GM18520 (cell line): ENCODE measurements at regions not wholly inside any gene's neighbourhood (a gene's known extent, or its start where the extent isn't known, plus 50 kb on each side); places are given as distances from the start of the nearest gene placed in this dataset.

Source experiments
- ATAC-seq: cut with Tn5 transposase; IDR thresholded peaks from one replicate; pipeline ENCODE4 v1.9.1; 2021; ENCODE audit not compliant: unreplicated experiment

DNA sequence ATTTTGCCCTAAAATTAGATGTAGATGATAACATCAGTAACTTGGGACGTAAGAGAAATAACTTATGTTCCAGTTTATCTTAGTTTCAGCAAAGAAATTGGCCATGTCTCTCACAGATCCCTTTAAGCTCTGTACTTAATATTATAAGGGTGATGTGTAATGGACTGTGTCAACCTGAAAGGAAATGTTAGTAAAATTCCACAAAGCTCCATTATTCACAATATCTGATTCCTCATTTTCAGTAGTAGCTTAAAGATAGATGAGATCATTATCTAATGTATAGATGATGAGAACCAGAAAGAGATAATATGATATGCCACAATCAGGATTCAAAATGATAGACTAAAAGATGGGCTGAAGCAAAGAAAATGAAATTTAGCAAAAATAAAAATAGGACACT lies 316.8 kb upstream of the CHRM2 start:
- ATAC-seq: no peak

- ATAC-seq: no peak
Measured at GRCh38 chr7:136549756-136550155, 318.7 kb upstream of the CHRM2 start.

GRCh38 chr7:136533732-136534131 lies 334.7 kb upstream of the CHRM2 start:
- no peak for ATAC-seq

GRCh38 chr7:136530831-136531230 lies 337.6 kb upstream of the CHRM2 start:
- no peak for ATAC-seq

GRCh38 chr7:136528329-136528728 lies 340.1 kb upstream of the CHRM2 start:
- no peak for ATAC-seq

- ATAC-seq: no peak
Measured at GRCh38 chr7:136527554-136527953, 340.9 kb upstream of the CHRM2 start.

- ATAC-seq: no peak
Measured at GRCh38 chr7:136526408-136527105, 341.9 kb upstream of the CHRM2 start.

GRCh38 chr7:136523571-136523970 lies 344.9 kb upstream of the CHRM2 start:
- ATAC-seq: no peak

- ATAC-seq: no peak
Measured at GRCh38 chr7:136517971-136518370, 350.5 kb upstream of the CHRM2 start.

- no peak for ATAC-seq
Measured at GRCh38 chr7:136514776-136515175, 353.7 kb upstream of the CHRM2 start.

DNA sequence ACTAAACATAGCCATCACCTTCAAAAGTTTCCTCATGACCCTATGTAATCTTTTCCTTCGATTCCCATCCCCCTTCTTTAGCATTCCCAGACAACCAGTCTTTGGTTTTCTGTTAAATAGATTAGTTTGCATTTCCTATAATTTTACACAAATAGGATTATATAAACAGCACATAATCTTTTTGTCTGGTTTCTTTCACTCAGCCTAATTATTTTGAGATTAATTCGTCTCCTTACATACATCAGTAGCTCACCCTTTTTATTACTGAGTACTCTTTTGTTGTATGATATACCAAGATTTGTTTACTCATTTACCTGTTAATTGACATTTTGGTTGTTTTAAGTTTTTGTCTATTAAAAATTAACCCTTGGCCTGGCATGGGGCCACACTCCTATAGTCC lies 354.7 kb upstream of the CHRM2 start:
- no peak for ATAC-seq

GRCh38 chr7:136509466-136509865 lies 359.0 kb upstream of the CHRM2 start:
- ATAC-seq: no peak

GRCh38 chr7:136502162-136502561 lies 366.3 kb upstream of the CHRM2 start:
- no peak for ATAC-seq

GRCh38 chr7:136501151-136501550 lies 367.3 kb upstream of the CHRM2 start:
- no peak for ATAC-seq

DNA sequence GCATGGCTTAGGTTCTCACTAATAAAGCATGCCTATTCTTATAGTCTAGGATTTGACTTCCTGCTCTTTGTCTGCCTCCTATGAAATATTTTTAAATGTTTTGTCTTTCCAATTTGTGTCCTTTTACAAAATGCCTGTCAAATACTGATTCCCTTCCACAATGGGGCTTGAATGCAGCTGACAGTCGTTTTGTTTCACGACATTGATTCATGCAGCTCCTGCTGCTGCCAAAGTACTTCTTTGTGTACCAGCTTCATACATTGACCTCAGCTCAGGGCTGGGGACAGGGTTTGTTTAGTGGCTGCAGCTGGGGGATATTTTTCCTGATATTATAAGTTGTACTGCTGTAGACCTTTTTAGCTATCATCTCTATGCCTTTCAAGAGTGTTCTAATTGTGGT lies 371.9 kb upstream of the CHRM2 start:
- ATAC-seq: no peak

DNA sequence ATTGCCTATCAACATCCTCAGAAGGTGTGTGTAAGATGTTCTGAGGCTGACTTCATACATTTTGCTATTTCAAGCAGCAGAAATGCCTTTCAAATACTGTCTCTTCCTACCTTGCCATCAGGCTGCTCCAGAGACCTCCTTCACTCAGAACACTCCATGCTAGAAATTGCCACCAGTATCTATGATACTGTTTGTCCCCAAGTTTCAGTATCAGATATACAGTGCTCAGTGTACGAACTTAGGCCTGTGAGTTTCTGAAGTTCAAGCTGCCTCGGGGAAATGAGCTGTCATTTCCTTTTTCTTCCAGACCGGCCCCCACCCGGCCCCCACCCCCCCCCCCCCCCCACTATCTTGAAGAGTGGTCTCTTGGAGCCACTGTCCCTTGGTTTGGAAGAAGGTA lies 373.4 kb upstream of the CHRM2 start:
- no peak for ATAC-seq

DNA sequence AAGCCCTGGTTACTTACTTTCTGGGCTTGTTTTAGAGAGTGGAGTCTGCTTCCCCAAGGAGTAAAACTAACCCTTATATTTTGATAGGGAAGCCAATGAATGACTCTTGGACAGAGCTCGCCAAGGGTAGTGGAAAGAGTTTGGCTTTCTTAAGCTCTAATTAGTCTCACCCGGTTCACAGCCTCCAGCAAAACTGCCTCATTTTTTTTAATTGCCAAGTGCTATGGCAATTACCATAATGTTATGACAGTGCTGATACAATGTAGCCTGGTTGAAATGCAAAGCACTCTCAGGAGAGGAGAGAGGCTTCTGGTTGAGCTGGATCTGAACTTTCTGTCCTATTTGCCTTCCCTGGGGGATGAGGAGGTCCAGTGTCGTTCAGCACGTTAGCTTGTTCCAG lies 376.1 kb upstream of the CHRM2 start:
- no peak for ATAC-seq

DNA sequence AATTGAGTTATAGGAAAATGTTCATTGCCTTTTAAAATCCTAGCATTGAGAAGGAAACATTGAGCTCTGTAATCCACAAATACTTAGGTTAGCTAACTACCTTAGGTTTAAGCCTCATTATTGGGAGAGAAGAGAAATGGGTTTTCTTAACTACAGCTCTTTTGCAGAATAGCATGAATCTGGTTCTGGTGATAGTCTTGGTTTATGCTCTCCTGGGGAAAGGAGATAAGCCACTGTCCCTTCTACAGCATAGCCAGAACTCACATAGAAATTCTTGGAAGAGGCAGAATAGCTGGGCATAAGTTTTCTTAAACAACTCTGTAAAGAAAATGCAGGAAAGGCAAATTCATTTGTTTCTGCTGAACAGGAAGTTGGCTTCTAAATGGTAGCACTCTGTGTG lies 378.6 kb upstream of the CHRM2 start:
- ATAC-seq: no peak

DNA sequence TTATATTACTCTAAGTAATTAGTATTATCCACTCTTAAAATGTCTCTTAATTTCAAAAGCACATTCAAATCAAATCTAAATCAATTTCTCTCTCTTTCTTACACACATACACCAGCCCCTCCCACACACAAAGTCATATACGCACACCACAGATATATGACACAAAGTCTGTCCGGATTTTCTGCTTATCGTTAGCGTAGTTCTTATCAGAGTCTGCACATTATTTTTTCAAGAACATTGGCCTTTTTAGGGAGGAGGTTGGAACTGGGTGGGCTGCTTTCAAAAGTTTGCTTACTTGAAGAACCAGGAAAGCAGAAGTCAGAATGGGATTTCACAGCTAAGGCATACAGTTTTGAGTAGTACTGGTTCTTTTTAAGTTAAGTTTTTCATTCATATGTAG lies 387.6 kb upstream of the CHRM2 start:
- ATAC-seq: no peak

GRCh38 chr7:136479922-136480321 lies 388.5 kb upstream of the CHRM2 start:
- no peak for ATAC-seq

- no peak for ATAC-seq
Measured at GRCh38 chr7:136470179-136470578, 398.3 kb upstream of the CHRM2 start.

DNA sequence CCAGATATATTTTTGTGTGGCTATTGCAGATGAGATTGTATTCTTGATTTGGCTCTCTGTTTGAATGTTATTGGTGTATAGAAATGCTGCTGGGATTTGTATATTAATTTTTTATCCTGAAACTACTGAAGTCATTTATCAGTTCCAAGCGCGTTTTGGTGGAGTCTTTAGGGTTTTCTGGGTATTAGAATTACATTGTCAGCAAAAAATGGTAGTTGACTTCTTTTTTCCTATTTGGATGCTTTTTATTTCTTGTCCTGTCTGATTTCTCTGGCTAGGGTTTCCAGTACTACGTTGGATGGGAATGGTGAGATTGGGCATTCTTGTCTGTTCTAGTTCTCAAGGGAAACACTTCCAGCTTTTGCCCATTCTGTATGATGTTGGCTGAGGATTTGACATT lies 415.5 kb upstream of the CHRM2 start:
- ATAC-seq: no peak

GRCh38 chr7:136446751-136447150 lies 421.7 kb upstream of the CHRM2 start:
- ATAC-seq: no peak
